ENCODE measurements at regions not wholly inside any gene's neighbourhood (a gene's known extent, or its start where the extent isn't known, plus 50 kb on each side); places are given as distances from the start of the nearest gene placed in this dataset.
"Not testable (repeated sequence)": the region's sequence is repeated elsewhere in the genome, so short reads cannot be mapped to it uniquely, and the experiment has no call there.

DNA sequence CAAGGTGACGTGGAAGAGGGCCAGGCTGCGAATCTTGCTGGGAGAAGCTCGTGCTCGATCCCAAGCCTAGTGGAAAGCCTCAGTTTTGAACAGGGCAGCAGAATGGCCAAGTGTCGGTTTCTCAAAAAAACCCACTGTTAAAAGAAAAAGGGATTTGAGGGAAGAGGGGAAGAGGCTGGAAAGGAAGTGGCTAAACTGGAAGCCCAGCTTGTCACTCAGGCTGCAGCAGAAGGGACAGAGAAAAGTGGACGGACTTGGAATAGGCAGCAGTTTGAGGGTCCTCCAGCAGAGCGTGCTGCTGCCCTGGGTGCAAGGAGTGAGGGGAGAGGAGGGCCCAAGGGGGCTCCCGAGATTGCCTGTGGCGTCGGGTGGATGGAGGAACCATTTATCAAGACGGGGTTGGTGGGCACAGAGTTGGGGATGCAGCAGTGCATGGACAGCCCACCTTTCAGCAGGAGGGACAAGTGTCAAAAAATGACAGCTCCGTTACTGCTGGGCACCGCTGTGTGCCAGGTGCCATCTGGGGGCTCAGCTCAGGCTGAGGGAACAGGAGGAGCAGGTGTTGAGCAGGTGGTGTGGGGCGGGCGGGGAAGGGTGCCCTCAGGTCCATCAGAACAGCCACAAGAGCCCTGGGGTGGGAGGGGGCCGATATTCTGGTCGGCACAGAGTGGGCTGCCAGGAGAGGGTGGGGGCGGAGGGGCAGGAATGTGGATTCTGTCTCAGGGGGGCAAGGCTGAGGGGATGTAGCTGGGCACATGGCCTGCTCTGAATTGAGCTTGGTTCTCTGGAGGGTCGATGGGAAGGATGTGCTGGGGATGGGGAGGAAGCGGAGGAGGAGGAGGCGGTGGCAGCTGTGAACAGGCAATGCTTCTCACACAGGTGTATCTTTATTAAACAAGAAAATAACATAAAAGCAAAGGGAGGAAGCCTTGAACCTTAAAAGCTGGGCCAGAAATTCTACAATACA is 73.1 kb upstream of the METTL9 start:
- H2AFZ ChIP-seq (ENCODE audit: low read depth); H3K4me2 ChIP-seq; POLR2A ChIA-PET; H4K20me1 ChIP-seq (ENCODE audit: insufficient read depth); H3K27me3 ChIP-seq (ENCODE audit: insufficient read depth); H3K36me3 ChIP-seq (replicated peaks in 1 of 2; ENCODE audit: control insufficient read depth in 1 of 2, insufficient read depth in 2 of 2, low read length in 1 of 2); H3K9ac ChIP-seq; H3K4me1 ChIP-seq (ENCODE audit: control insufficient read depth in 1 of 2, insufficient read depth in 2 of 2, low read depth in 1 of 2, low read length in 1 of 2); H3K79me2 ChIP-seq (ENCODE audit: insufficient read depth); H3K9me3 ChIP-seq; H3K9me2 ChIP-seq; H3K4me3 ChIP-seq (ENCODE audit: low read depth in 2 of 2, low read length in 1 of 2); H3K27ac ChIP-seq (ENCODE audit: low read depth in 2 of 2, low read length in 1 of 2): not testable (repeated sequence)
- 87% methylated on average over 21 of the region's 21 CpGs for WGBS (ENCODE audit: low lambda C conversion rate)
- DNase-seq, result peak; percentile 31
- CTCF ChIA-PET, result interaction anchor here (0.6 to 1.8 kb wide), 3 partner anchors 16 to 129 kb away, joined by 3 to 4 read pairs (median 3); no protein-coding TSS in a partner anchor
- H3F3A ChIP-seq (replicated peaks; ENCODE audit: insufficient read depth), result peaks cover 12% of the 10 kb centered on the region

DNA sequence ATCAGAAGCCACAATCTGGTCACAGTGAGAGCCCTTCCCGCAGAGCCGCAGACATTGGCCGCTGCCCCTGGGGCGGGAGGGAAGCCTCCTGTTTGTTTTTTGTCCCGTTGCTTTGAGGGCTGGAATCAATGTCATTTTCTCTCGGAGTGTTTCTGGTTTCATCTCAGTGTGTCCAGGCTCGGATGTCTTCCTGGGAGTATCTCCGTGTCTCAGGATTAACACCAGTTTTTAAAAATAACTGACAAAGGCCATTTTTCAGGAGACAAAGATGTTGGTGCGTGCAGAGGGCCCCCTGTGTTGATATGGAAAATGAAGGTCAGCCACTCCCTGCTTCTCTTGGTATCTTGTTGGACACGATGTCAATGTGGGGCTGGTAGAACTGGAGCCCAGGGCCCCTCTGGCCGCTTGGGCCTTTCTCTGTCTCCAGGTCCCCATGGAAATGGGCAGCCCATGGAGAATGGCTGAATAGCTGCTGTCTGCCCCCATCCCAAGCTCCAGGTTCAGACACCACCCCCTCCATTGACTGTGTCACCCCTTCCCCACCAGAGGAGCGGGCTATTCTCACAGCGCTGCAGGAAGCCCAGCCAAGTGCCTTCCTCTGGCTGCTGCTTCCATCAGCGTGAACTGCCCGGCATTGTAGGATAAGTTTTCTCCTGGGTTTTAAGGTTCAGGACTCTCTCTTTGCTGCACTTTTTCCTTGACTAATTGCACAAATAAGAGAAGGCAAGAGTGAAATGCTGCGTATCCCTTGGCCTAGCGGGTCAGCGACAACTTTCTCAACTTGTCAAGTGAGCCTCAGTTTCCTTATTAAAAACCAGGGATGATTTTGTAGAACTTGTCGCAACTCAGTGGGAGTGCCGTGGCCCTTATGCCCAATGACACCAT is 72.2 kb upstream of the METTL9 start:
- H3K9ac ChIP-seq, result no peak overlapping the region
- H3K79me2 ChIP-seq (ENCODE audit: insufficient read depth), result no peaks in the 10 kb centered on the region
- peaks cover 12% of the 10 kb centered on the region for H3F3A ChIP-seq (replicated peaks; ENCODE audit: insufficient read depth)
- H3K9me2 ChIP-seq, result no peaks in the 10 kb centered on the region
- H3K36me3 ChIP-seq (replicated peaks in 1 of 2; ENCODE audit: control insufficient read depth in 1 of 2, insufficient read depth in 2 of 2, low read length in 1 of 2), result no peaks in the 10 kb centered on the region
- no peaks in the 10 kb centered on the region for H3K27me3 ChIP-seq (ENCODE audit: insufficient read depth)
- no peak overlapping the region for H3K4me3 ChIP-seq (ENCODE audit: low read depth in 2 of 2, low read length in 1 of 2)
- peak; percentile 23 for DNase-seq
- H3K4me2 ChIP-seq, result no peak overlapping the region
- H3K9me3 ChIP-seq, result no peaks in the 10 kb centered on the region
- CTCF ChIA-PET, result interaction anchor here (0.6 to 1.8 kb wide), 3 partner anchors 17 to 1157 kb away, joined by 3 to 4 read pairs (median 3); no protein-coding TSS in a partner anchor
- H3K4me1 ChIP-seq (ENCODE audit: control insufficient read depth in 1 of 2, insufficient read depth in 2 of 2, low read depth in 1 of 2, low read length in 1 of 2), result peaks cover 0 to 4% of the 10 kb centered on the region in 2 experiments; a peak in 1 of 4 replicates
- POLR2A ChIA-PET, result no interaction called here
- TF ChIP-seq, protein P1, sequence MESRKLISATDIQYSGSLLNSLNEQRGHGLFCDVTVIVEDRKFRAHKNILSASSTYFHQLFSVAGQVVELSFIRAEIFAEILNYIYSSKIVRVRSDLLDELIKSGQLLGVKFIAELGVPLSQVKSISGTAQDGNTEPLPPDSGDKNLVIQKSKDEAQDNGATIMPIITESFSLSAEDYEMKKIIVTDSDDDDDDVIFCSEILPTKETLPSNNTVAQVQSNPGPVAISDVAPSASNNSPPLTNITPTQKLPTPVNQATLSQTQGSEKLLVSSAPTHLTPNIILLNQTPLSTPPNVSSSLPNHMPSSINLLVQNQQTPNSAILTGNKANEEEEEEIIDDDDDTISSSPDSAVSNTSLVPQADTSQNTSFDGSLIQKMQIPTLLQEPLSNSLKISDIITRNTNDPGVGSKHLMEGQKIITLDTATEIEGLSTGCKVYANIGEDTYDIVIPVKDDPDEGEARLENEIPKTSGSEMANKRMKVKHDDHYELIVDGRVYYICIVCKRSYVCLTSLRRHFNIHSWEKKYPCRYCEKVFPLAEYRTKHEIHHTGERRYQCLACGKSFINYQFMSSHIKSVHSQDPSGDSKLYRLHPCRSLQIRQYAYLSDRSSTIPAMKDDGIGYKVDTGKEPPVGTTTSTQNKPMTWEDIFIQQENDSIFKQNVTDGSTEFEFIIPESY (IDR thresholded peaks at IDR 0.05; ENCODE audit: borderline replicate concordance, low read depth), result no peak
- TF ChIP-seq TCF12 (IDR thresholded peaks at IDR 0.05) (no peak), EP300 (IDR thresholded peaks at IDR 0.05; ENCODE audit: borderline replicate concordance in 1 of 2, low read depth in 1 of 2, low read length in 1 of 2) (no peak), FOSL2 (IDR thresholded peaks at IDR 0.05; ENCODE audit: borderline replicate concordance, low read depth) (no peak)
- 84% methylated on average over 20 of the region's 20 CpGs for WGBS (ENCODE audit: low lambda C conversion rate)
- H4K20me1 ChIP-seq (ENCODE audit: insufficient read depth), result no peaks in the 10 kb centered on the region
- H3K27ac ChIP-seq (ENCODE audit: low read depth in 2 of 2, low read length in 1 of 2), result no peak overlapping the region
- H2AFZ ChIP-seq (ENCODE audit: low read depth), result no peak overlapping the region

DNA sequence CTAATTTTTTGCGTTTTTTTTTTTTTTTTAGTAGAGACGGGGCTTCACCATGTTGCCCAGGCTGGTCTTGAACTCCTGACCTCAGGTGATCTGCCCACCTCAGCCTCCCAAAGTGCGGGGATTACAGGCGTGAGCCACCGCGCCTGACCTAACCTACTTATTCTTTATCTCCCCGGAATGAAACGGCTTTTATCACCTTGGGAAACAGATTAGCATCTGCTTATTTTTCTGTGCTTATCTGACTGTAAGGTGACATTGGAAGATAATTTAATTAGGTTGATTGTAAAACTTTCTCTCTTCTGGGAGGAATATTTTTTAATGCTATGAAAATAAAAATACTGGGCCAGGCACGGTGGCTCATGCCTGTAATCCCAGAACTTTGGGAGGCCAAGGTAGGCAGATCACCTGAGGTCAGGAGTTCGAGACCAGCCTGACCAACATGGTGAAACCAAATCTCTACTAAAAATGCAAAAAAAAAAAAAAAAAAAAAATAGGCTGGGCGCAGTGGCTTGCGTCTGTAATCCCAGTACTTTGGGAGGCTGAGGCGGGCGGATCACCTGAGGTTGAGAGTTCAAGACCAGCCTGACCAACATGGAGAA is 70.2 kb upstream of the METTL9 start:
- H3K27me3 ChIP-seq (ENCODE audit: insufficient read depth); DNase-seq; H3K4me1 ChIP-seq (ENCODE audit: control insufficient read depth in 1 of 2, insufficient read depth in 2 of 2, low read depth in 1 of 2, low read length in 1 of 2); H3K27ac ChIP-seq (ENCODE audit: low read depth in 2 of 2, low read length in 1 of 2); CTCF ChIA-PET; H3K4me2 ChIP-seq; H3K79me2 ChIP-seq (ENCODE audit: insufficient read depth); H3K36me3 ChIP-seq (replicated peaks in 1 of 2; ENCODE audit: control insufficient read depth in 1 of 2, insufficient read depth in 2 of 2, low read length in 1 of 2); POLR2A ChIA-PET; H4K20me1 ChIP-seq (ENCODE audit: insufficient read depth); H3K4me3 ChIP-seq (ENCODE audit: low read depth in 2 of 2, low read length in 1 of 2); H3K9ac ChIP-seq; H3K9me2 ChIP-seq; H2AFZ ChIP-seq (ENCODE audit: low read depth); H3K9me3 ChIP-seq: not testable (repeated sequence)
- peaks cover 12% of the 10 kb centered on the region for H3F3A ChIP-seq (replicated peaks; ENCODE audit: insufficient read depth)
- 68% methylated on average over 14 of the region's 14 CpGs for WGBS (ENCODE audit: low lambda C conversion rate)

DNA sequence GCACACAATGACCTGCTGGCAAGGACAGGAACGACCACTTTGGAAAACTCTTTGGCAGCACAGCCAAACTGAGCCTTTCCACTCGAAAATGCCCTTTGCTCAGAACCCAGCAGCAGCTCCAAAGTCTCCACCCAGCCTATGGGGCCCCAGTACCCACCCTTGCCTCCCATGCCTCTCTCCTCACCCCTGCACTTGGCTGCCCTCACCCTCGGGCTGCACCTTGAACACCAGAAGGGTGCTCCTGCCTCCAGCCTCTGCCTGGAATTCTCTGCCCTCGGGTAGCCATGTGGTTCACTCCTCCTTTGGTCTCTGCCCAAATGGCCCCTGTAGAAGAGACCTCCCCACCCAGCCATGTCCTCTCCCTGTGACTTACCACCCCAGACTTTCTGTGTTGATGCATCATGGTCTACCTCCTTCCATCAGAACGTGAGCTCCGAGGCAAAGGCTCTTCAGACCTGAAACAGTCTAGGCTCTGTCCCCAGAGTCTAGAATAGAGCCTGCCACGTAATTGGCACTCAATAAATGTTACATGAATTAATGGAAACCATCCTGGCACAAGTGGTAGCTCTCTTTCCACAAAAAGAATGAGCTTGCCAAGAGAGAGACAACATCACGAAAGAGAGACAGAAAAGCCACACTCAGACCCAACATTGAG is 68.5 kb upstream of the METTL9 start:
- H3K4me2 ChIP-seq; CTCF ChIA-PET; H3K27ac ChIP-seq (ENCODE audit: low read depth in 2 of 2, low read length in 1 of 2); H3K79me2 ChIP-seq (ENCODE audit: insufficient read depth); H3K27me3 ChIP-seq (ENCODE audit: insufficient read depth); H3K36me3 ChIP-seq (replicated peaks in 1 of 2; ENCODE audit: control insufficient read depth in 1 of 2, insufficient read depth in 2 of 2, low read length in 1 of 2); H3F3A ChIP-seq (replicated peaks; ENCODE audit: insufficient read depth); H4K20me1 ChIP-seq (ENCODE audit: insufficient read depth); H3K4me3 ChIP-seq (ENCODE audit: low read depth in 2 of 2, low read length in 1 of 2); H3K9ac ChIP-seq; H2AFZ ChIP-seq (ENCODE audit: low read depth); H3K9me2 ChIP-seq; DNase-seq; H3K9me3 ChIP-seq; H3K4me1 ChIP-seq (ENCODE audit: control insufficient read depth in 1 of 2, insufficient read depth in 2 of 2, low read depth in 1 of 2, low read length in 1 of 2); POLR2A ChIA-PET: not testable (repeated sequence)
- 56% methylated on average over 6 of the region's 8 CpGs for WGBS (ENCODE audit: low lambda C conversion rate)

Data from SK-N-SH (cell line).